ENCODE measurements at regions not wholly inside any gene's neighbourhood (a gene's known extent, or its start where the extent isn't known, plus 50 kb on each side); places are given as distances from the start of the nearest gene placed in this dataset.

DNA sequence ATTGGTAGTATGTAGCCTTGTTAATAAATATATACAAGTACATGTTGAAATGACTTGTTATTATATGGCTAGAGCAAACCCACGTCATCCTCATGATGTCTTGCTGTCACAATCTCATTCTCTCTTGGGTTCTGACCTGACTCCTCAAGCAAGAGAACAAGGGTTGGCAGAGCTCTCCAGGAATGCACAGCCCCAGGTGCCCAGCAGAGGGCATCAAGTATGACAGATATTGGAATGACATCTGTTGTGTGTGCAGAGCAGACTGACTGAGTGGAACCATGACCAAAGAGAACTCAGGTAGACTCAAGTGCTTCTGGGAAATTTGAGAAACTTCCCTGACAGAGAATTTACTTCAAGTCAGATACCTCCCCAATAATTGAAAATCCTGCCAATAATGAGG is 90.6 kb downstream of the PAX1 start:
- Mint-ChIP-seq H3K36me3 (ENCODE audit: insufficient read depth, unreplicated experiment) (no peaks in the 10 kb centered on the region), H3K4me1 (ENCODE audit: low read depth, unreplicated experiment) (no peaks in the 10 kb centered on the region), H3K4me3 (ENCODE audit: unreplicated experiment) (no peak overlapping the region), H3K9me3 (ENCODE audit: unreplicated experiment) (no peaks in the 10 kb centered on the region), H3K27ac (ENCODE audit: unreplicated experiment) (no peak overlapping the region), H3K27me3 (ENCODE audit: insufficient read depth, unreplicated experiment) (peaks cover 9% of the 10 kb centered on the region)
- Histone ChIP-seq H3K4me3 (ENCODE audit: low read depth, low read length) (no peak overlapping the region), H3K9me3 (no peaks in the 10 kb centered on the region), H3K27me3 (replicated peaks; ENCODE audit: control insufficient read depth, insufficient read depth, low read length) (no peaks in the 10 kb centered on the region; the same call in 1 of the 2 replicates), H3K4me1 (no peaks in the 10 kb centered on the region), H3K36me3 (ENCODE audit: control insufficient read depth, insufficient read depth, low read length) (no peaks in the 10 kb centered on the region)
- BruUV-seq (replicated peaks): no TSS peak
- TF ChIP-seq, protein P1, sequence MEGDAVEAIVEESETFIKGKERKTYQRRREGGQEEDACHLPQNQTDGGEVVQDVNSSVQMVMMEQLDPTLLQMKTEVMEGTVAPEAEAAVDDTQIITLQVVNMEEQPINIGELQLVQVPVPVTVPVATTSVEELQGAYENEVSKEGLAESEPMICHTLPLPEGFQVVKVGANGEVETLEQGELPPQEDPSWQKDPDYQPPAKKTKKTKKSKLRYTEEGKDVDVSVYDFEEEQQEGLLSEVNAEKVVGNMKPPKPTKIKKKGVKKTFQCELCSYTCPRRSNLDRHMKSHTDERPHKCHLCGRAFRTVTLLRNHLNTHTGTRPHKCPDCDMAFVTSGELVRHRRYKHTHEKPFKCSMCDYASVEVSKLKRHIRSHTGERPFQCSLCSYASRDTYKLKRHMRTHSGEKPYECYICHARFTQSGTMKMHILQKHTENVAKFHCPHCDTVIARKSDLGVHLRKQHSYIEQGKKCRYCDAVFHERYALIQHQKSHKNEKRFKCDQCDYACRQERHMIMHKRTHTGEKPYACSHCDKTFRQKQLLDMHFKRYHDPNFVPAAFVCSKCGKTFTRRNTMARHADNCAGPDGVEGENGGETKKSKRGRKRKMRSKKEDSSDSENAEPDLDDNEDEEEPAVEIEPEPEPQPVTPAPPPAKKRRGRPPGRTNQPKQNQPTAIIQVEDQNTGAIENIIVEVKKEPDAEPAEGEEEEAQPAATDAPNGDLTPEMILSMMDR (IDR thresholded peaks at IDR 0.05; ENCODE audit: insufficient read depth in 1 of 2, low read depth in 1 of 2, low read length in 1 of 2, severe bottlenecking in 1 of 2, unreplicated experiment in 1 of 2): peak in 1 of 2 experiments; percentile 40
- intact Hi-C loops (cut with micrococcal nuclease; ENCODE audit: unreplicated experiment): no loop called here
- CTCF ChIA-PET: no interaction called here
- peak in 1 of 2 experiments; percentile 23 for DNase-seq
- POLR2A ChIA-PET: no interaction called here

DNA sequence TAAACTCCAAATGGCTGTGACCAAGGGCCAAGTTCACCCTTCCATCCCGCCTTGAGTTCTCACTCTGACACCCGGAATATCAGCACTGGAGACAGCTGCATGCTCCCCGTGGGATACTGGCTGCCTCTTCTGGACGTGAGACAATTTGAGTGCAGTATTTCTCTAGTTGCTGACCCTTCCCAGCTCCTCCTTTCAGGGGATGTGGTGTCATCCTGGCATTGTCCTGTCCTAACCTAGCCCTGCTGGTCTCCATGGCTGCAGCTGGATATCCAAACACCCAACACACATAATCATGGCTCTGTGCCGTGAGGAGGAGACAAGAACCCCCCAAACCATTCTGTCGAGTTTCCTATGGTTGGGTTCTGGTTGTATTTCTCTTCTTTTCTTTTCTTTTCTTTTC is 82.6 kb downstream of the PAX1 start:
- ChIA-PET CTCF (no interaction called here), POLR2A (no interaction called here)
- no TSS peak for BruUV-seq (replicated peaks)
- intact Hi-C loops (cut with micrococcal nuclease; ENCODE audit: unreplicated experiment): no loop called here
- Histone ChIP-seq H3K4me1 (no peaks in the 10 kb centered on the region), H3K27me3 (replicated peaks; ENCODE audit: control insufficient read depth, insufficient read depth, low read length) (no peaks in the 10 kb centered on the region; the same call in 1 of the 2 replicates), H3K4me3 (ENCODE audit: low read depth, low read length) (no peak overlapping the region), H3K36me3 (ENCODE audit: control insufficient read depth, insufficient read depth, low read length) (no peaks in the 10 kb centered on the region), H3K9me3 (no peaks in the 10 kb centered on the region)
- Mint-ChIP-seq H3K27me3 (ENCODE audit: insufficient read depth, unreplicated experiment) (peaks cover 18% of the 10 kb centered on the region), H3K9me3 (ENCODE audit: unreplicated experiment) (no peaks in the 10 kb centered on the region), H3K4me1 (ENCODE audit: low read depth, unreplicated experiment) (no peaks in the 10 kb centered on the region), H3K4me3 (ENCODE audit: unreplicated experiment) (no peak overlapping the region), H3K27ac (ENCODE audit: unreplicated experiment) (no peak overlapping the region), H3K36me3 (ENCODE audit: insufficient read depth, unreplicated experiment) (no peaks in the 10 kb centered on the region)
- TF ChIP-seq, protein P1 (IDR thresholded peaks at IDR 0.05; ENCODE audit: insufficient read depth in 1 of 2, low read depth in 1 of 2, low read length in 1 of 2, severe bottlenecking in 1 of 2, unreplicated experiment in 1 of 2): no peak
- DNase-seq: no peak

DNA sequence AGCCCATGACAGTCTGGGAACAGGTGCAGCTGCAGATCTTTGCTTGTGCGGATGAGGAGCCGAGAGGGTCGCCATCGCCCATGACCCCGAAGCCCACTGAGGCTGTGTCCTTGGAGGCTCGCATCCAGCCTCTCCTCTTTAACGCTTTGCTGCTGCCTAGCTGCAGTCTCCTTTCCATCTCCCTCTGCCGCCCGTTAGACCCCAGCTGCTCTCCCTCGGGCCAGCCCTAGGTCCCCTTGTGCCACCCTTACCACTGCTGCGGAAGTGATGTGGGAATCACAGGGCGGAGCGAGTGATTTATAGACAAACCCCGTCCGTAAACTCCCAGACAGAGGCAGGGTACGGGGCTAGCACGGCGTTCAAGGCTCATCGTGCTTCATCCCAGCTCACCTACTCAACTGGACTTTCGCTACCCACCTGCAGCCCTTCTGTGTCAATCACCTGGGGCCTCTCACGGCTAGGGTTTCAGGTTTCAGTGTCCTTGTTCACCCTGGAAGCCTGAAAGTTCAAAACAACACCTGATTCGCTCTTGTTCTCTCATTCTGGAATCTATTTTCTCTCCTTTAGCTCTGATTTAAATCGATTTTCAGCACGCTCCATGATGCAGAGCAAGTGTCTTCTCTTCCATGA is 76.1 kb downstream of the PAX1 start:
- POLR2A ChIA-PET: no interaction called here

More for the DNA sequence above, 76.1 kb downstream of the PAX1 start:
- Histone ChIP-seq H3K36me3 (ENCODE audit: control insufficient read depth, insufficient read depth, low read length) (no peaks in the 10 kb centered on the region), H3K4me1 (no peaks in the 10 kb centered on the region), H3K9me3 (no peaks in the 10 kb centered on the region), H3K27me3 (replicated peaks; ENCODE audit: control insufficient read depth, insufficient read depth, low read length) (no peaks in the 10 kb centered on the region; the same call in 1 of the 2 replicates), H3K4me3 (ENCODE audit: low read depth, low read length) (no peak overlapping the region)
- CTCF ChIA-PET: no interaction called here
- no peaks in the 10 kb centered on the region for H3K4me1 Mint-ChIP-seq (ENCODE audit: low read depth, unreplicated experiment)
- intact Hi-C loops (cut with micrococcal nuclease; ENCODE audit: unreplicated experiment): no loop called here
- peaks cover 16% of the 10 kb centered on the region for H3K27me3 Mint-ChIP-seq (ENCODE audit: insufficient read depth, unreplicated experiment)
- TF ChIP-seq, protein P1 (IDR thresholded peaks at IDR 0.05; ENCODE audit: insufficient read depth in 1 of 2, low read depth in 1 of 2, low read length in 1 of 2, severe bottlenecking in 1 of 2, unreplicated experiment in 1 of 2): no peak
- BruUV-seq (replicated peaks): no TSS peak
- no peak for DNase-seq
- no peak overlapping the region for H3K27ac Mint-ChIP-seq (ENCODE audit: unreplicated experiment)
- H3K36me3 Mint-ChIP-seq (ENCODE audit: insufficient read depth, unreplicated experiment): no peaks in the 10 kb centered on the region
- no peaks in the 10 kb centered on the region for H3K9me3 Mint-ChIP-seq (ENCODE audit: unreplicated experiment)
- no peak overlapping the region for H3K4me3 Mint-ChIP-seq (ENCODE audit: unreplicated experiment)

Measured in Caco-2 (cell line).